ENCODE measurements at regions not wholly inside any gene's neighbourhood (a gene's known extent, or its start where the extent isn't known, plus 50 kb on each side); places are given as distances from the start of the nearest gene placed in this dataset.

GRCh38 chr6:15952231-15953151 is 176.4 kb upstream of the MYLIP start:
- DNase-seq (ENCODE audit: low read depth, low spot score): no peak
- no peak overlapping the region for H3K4me3 ChIP-seq (ENCODE audit: low read depth, low read length)
- CTCF ChIA-PET: interaction anchor here (0.7 kb wide), 1 partner anchor 231 kb away, joined by 3 read pairs; no protein-coding TSS in a partner anchor
- TF ChIP-seq, protein P1, sequence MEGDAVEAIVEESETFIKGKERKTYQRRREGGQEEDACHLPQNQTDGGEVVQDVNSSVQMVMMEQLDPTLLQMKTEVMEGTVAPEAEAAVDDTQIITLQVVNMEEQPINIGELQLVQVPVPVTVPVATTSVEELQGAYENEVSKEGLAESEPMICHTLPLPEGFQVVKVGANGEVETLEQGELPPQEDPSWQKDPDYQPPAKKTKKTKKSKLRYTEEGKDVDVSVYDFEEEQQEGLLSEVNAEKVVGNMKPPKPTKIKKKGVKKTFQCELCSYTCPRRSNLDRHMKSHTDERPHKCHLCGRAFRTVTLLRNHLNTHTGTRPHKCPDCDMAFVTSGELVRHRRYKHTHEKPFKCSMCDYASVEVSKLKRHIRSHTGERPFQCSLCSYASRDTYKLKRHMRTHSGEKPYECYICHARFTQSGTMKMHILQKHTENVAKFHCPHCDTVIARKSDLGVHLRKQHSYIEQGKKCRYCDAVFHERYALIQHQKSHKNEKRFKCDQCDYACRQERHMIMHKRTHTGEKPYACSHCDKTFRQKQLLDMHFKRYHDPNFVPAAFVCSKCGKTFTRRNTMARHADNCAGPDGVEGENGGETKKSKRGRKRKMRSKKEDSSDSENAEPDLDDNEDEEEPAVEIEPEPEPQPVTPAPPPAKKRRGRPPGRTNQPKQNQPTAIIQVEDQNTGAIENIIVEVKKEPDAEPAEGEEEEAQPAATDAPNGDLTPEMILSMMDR (IDR thresholded peaks at IDR 0.05; ENCODE audit: insufficient read depth, low read length, missing control alignments): no peak
- POLR2A ChIA-PET: no interaction called here

GRCh38 chr6:15950962-15951569 is 177.8 kb upstream of the MYLIP start:
- DNase-seq (ENCODE audit: low read depth, low spot score): no peak
- POLR2A ChIA-PET: no interaction called here
- CTCF ChIA-PET: no interaction called here
- no peak overlapping the region for H3K4me3 ChIP-seq (ENCODE audit: low read depth, low read length)
- TF ChIP-seq, protein P1 (IDR thresholded peaks at IDR 0.05; ENCODE audit: insufficient read depth, low read length, missing control alignments): no peak

DNA sequence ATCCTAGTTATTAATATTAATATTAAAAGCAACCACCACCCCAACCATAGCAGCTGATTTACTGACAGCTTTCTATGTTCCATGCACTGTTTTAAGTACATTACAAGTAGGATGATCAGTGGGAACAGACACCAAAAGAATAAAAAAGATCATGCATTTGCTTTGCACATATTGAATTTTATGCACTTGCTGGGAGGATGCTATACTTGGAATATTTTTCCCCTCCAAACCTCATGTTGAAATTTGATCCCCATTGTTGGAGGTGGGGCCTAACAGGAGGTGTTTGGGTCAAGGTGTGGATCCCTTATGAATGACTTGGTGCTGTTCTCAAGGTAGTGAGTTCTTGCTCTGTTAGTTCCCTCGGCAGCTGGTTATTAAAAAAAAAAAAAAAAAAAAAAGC is 178.9 kb upstream of the MYLIP start:
- POLR2A ChIA-PET: no interaction called here
- TF ChIP-seq, protein P1 (IDR thresholded peaks at IDR 0.05; ENCODE audit: insufficient read depth, low read length, missing control alignments): no peak
- no peak overlapping the region for H3K4me3 ChIP-seq (ENCODE audit: low read depth, low read length)
- DNase-seq (ENCODE audit: low read depth, low spot score): no peak
- CTCF ChIA-PET: no interaction called here

GRCh38 chr6:15948930-15949900 is 179.7 kb upstream of the MYLIP start:
- ChIA-PET CTCF (no interaction called here), POLR2A (no interaction called here)
- no peak for DNase-seq (ENCODE audit: low read depth, low spot score)
- no peak overlapping the region for H3K4me3 ChIP-seq (ENCODE audit: low read depth, low read length)
- TF ChIP-seq, protein P1 (IDR thresholded peaks at IDR 0.05; ENCODE audit: insufficient read depth, low read length, missing control alignments): no peak

GRCh38 chr6:15947923-15948322 is 181.0 kb upstream of the MYLIP start:
- CTCF ChIA-PET: interaction anchor here (0.5 kb wide), 1 partner anchor 55 kb away, joined by 4 read pairs; no protein-coding TSS in a partner anchor

More at GRCh38 chr6:15947923-15948322, 181.0 kb upstream of the MYLIP start:
- no peak overlapping the region for H3K4me3 ChIP-seq (ENCODE audit: low read depth, low read length)
- POLR2A ChIA-PET: no interaction called here
- no peak for DNase-seq (ENCODE audit: low read depth, low spot score)
- TF ChIP-seq, protein P1 (IDR thresholded peaks at IDR 0.05; ENCODE audit: insufficient read depth, low read length, missing control alignments): no peak

All from AG04449 (cell line).